ENCODE measurements at regions not wholly inside any gene's neighbourhood (a gene's known extent, or its start where the extent isn't known, plus 50 kb on each side); places are given as distances from the start of the nearest gene placed in this dataset.

DNA sequence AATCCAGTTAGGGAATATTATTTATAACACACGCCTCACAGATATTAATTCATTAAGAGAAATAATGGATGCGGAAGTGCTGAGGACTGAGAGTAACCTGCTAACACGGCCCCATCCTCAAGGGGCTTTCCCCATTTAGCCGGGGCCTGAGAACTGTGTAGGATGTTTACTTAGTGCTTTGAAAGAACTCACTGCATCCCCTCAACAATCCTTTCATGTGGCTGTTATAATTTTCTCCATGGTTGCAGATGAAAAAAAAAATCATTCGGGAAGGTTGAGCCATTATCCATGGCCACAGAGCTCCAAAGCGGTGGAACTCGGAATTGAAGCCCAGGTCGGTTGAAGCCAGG is 98.2 kb downstream of the ING1 start:
- TF ChIP-seq CTCF (IDR thresholded peaks at IDR 0.05) (no peak), EP300 (IDR thresholded peaks at IDR 0.05) (no peak), POLR2A (IDR thresholded peaks at IDR 0.05; ENCODE audit: low read depth) (no peak), POLR2AphosphoS5 (IDR thresholded peaks at IDR 0.05) (no peak)

Data from esophagus muscularis mucosa (tissue), 4 donors.